PFSK-1 (cell line): ENCODE measurements at regions not wholly inside any gene's neighbourhood (a gene's known extent, or its start where the extent isn't known, plus 50 kb on each side); places are given as distances from the start of the nearest gene placed in this dataset.

ENCODE experiments used
- FOXP2 ChIP-seq: optimal IDR thresholded peaks from 2 replicates; pipeline ENCODE3; 2011; ENCODE audit warnings: borderline replicate concordance, control low read depth, inconsistent platforms; ENCODE audit not compliant: insufficient read depth; ENCODE audit errors: extremely low read length, extremely low read depth
- POLR2AphosphoS5 ChIP-seq: IDR thresholded peaks from 2 replicates; pipeline ENCODE4 v1.6.1; 2012; ENCODE audit warnings: low read depth, mild to moderate bottlenecking, control low read depth, low read length, moderate library complexity
- REST ChIP-seq, 2 experiments: IDR thresholded peaks; 2 replicates each; pipeline versions ENCODE4 v1.6.1 to v1.8.0; 2011 to 2012; ENCODE audit warnings: low read depth in 2 of 2, low read length in 2 of 2, control low read depth in 1 of 2, inconsistent platforms in 1 of 2, mild to moderate bottlenecking in 1 of 2, moderate library complexity in 1 of 2; ENCODE audit not compliant: insufficient read depth in 1 of 2
- SIN3A ChIP-seq: IDR thresholded peaks from 2 replicates; pipeline ENCODE4 v1.6.1; 2012; ENCODE audit warnings: mild to moderate bottlenecking, low read length, moderate library complexity, borderline replicate concordance; ENCODE audit not compliant: insufficient read depth
- TAF1 ChIP-seq: IDR thresholded peaks from 2 replicates; pipeline ENCODE4 v1.6.1; 2012; ENCODE audit warnings: low read length, control low read depth, borderline replicate concordance; ENCODE audit not compliant: insufficient read depth

DNA sequence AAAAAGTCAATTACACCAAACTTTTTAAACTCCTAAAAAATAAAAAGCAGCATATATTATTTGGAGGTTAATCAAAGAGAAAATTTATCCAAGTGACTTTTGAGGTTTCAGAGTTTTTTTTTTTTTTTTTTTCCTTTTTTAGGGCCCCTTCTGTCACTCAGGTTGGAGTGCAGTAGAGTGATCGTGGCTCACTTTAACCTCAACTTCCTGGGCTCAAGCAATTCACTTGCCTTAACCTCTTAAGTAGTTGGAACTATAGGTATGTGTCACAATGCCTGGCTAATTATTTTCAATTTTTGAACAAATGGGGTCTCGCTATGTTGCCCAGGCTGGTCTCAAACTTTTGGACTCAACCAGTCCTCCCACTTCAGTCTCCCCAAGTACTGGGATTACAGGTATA lies 241.7 kb upstream of the HSFY2 start:
- TF ChIP-seq REST (IDR thresholded peaks at IDR 0.05; ENCODE audit: insufficient read depth in 1 of 2, low read depth in 2 of 2, low read length in 2 of 2) (no peak), TAF1 (no peak), FOXP2 (no peak), POLR2AphosphoS5 (no peak), SIN3A (no peak)

- TF ChIP-seq POLR2AphosphoS5 = no peak
Measured at GRCh38 chrY:19012985-19013384, 239.4 kb upstream of the HSFY2 start.

- TF ChIP-seq SIN3A = no peak
- TF ChIP-seq TAF1 = no peak
- TF ChIP-seq REST (IDR thresholded peaks at IDR 0.05; ENCODE audit: insufficient read depth in 1 of 2, low read depth in 2 of 2, low read length in 2 of 2) = no peak
- no peak for TF ChIP-seq POLR2AphosphoS5
- TF ChIP-seq FOXP2 = no peak
Measured at GRCh38 chrY:19011605-19012090, 238.1 kb upstream of the HSFY2 start.

DNA sequence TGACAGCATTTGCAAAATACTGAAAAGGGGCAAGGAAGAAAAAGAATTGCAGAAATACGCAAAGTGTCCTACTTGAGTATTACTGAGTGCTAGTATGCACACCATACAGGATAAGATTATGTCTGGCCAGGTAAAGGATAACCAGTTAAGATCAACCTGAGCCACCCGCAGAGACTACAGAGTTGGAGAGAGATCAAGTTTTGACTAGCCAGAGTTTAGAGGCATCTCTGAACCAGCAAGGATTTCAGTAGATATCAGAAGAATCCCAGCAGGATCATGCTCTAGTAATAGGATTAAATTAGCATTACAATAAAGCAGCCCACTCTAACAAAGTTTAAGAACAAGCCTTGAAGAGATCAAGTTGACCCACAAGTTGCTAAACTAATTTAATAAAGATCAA lies 232.7 kb upstream of the HSFY2 start:
- no peak for TF ChIP-seq FOXP2
- TF ChIP-seq REST (IDR thresholded peaks at IDR 0.05; ENCODE audit: insufficient read depth in 1 of 2, low read depth in 2 of 2, low read length in 2 of 2) = no peak
- no peak for TF ChIP-seq TAF1
- no peak for TF ChIP-seq SIN3A
- no peak for TF ChIP-seq POLR2AphosphoS5

GRCh38 chrY:19005579-19005978 lies 232.0 kb upstream of the HSFY2 start:
- TF ChIP-seq TAF1 = no peak
- TF ChIP-seq REST (IDR thresholded peaks at IDR 0.05; ENCODE audit: insufficient read depth in 1 of 2, low read depth in 2 of 2, low read length in 2 of 2) = no peak
- TF ChIP-seq FOXP2 = no peak
- TF ChIP-seq POLR2AphosphoS5 = no peak
- TF ChIP-seq SIN3A = no peak
